ENCODE measurements at regions not wholly inside any gene's neighbourhood (a gene's known extent, or its start where the extent isn't known, plus 50 kb on each side); places are given as distances from the start of the nearest gene placed in this dataset.

- ATAC-seq (no peak), DNase-seq (no peak)
- intact Hi-C loops (cut with DNase I, micrococcal nuclease) = no loop called here
- Histone ChIP-seq H3K4me1 (ENCODE audit: low read depth) (no peaks in the 10 kb centered on the region), H3K36me3 (ENCODE audit: low read depth) (no peaks in the 10 kb centered on the region), H3K9me3 (no peaks in the 10 kb centered on the region), H3K4me3 (no peak overlapping the region)
- TF ChIP-seq, protein P1, sequence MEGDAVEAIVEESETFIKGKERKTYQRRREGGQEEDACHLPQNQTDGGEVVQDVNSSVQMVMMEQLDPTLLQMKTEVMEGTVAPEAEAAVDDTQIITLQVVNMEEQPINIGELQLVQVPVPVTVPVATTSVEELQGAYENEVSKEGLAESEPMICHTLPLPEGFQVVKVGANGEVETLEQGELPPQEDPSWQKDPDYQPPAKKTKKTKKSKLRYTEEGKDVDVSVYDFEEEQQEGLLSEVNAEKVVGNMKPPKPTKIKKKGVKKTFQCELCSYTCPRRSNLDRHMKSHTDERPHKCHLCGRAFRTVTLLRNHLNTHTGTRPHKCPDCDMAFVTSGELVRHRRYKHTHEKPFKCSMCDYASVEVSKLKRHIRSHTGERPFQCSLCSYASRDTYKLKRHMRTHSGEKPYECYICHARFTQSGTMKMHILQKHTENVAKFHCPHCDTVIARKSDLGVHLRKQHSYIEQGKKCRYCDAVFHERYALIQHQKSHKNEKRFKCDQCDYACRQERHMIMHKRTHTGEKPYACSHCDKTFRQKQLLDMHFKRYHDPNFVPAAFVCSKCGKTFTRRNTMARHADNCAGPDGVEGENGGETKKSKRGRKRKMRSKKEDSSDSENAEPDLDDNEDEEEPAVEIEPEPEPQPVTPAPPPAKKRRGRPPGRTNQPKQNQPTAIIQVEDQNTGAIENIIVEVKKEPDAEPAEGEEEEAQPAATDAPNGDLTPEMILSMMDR (IDR thresholded peaks at IDR 0.05) = no peak
These were observed 383.1 kb downstream of the GALR1 start for GRCh38 chr18:77632758-77633157.

GRCh38 chr18:77634494-77634893 lies 384.8 kb downstream of the GALR1 start:
- Histone ChIP-seq H3K4me1 (ENCODE audit: low read depth) (no peaks in the 10 kb centered on the region), H3K4me3 (no peak overlapping the region), H3K9me3 (no peaks in the 10 kb centered on the region), H3K36me3 (ENCODE audit: low read depth) (no peaks in the 10 kb centered on the region)
- intact Hi-C loops (cut with DNase I, micrococcal nuclease) = no loop called here
- ATAC-seq (no peak), DNase-seq (no peak)
- TF ChIP-seq, protein P1 (IDR thresholded peaks at IDR 0.05) = no peak

- H3K4me1 ChIP-seq (ENCODE audit: low read depth) = no peaks in the 10 kb centered on the region
- TF ChIP-seq, protein P1 (IDR thresholded peaks at IDR 0.05) = no peak
- no peaks in the 10 kb centered on the region for H3K36me3 ChIP-seq (ENCODE audit: low read depth)
- no peak overlapping the region for H3K4me3 ChIP-seq
- DNase-seq (peak in 1 of 3 donors; percentile 5), ATAC-seq (no peak)
- no peaks in the 10 kb centered on the region for H3K9me3 ChIP-seq
- intact Hi-C loops (cut with DNase I, micrococcal nuclease) = no loop called here
These were observed 385.8 kb downstream of the GALR1 start for GRCh38 chr18:77635451-77635850.

- no peaks in the 10 kb centered on the region for H3K4me1 ChIP-seq (ENCODE audit: low read depth)
- intact Hi-C loops (cut with DNase I, micrococcal nuclease) = no loop called here
- H3K9me3 ChIP-seq = no peaks in the 10 kb centered on the region
- TF ChIP-seq, protein P1 (IDR thresholded peaks at IDR 0.05) = no peak
- no peaks in the 10 kb centered on the region for H3K36me3 ChIP-seq (ENCODE audit: low read depth)
- H3K4me3 ChIP-seq = no peak overlapping the region
- DNase-seq (no peak), ATAC-seq (no peak)
These were observed 386.2 kb downstream of the GALR1 start for GRCh38 chr18:77635858-77636257.

DNA sequence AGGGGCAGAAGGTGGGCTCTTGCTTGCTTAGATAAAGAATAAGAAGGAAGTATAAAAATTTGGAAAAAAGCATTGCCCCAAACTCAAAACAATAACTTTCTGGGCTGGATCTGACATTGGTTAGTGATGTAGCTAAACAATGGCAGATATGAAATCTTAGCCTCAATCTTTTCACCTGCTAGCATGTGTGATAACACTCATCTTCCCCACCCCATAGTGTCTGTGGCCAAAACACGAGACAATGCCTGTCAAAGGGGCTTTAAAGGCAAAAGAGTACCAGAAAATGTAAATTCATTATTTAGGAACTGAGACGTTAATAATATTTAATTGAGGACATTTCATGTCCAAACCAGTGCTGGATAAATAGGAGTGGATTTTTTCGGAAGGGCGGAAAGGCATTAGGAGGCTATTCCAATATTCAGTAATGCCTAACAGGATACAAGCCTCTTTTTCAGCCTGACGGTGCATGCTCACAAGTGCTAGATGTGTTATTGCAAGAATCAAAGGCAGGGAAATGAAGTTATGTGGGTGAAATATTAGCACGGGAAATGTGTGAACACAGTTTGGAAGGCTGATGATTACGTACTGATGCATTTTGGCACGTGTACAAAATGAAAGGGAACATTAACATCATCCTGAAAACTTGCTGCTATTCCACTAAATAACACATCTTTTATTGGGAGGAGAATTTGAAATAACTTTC lies 395.7 kb downstream of the GALR1 start:
- Histone ChIP-seq H3K4me3 (no peak overlapping the region), H3K9me3 (no peaks in the 10 kb centered on the region), H3K36me3 (ENCODE audit: low read depth) (no peaks in the 10 kb centered on the region), H3K4me1 (ENCODE audit: low read depth) (no peaks in the 10 kb centered on the region)
- intact Hi-C loops (cut with DNase I, micrococcal nuclease) = no loop called here
- TF ChIP-seq, protein P1 (IDR thresholded peaks at IDR 0.05) = no peak
- no peak for ATAC-seq
- no peak for DNase-seq

DNA sequence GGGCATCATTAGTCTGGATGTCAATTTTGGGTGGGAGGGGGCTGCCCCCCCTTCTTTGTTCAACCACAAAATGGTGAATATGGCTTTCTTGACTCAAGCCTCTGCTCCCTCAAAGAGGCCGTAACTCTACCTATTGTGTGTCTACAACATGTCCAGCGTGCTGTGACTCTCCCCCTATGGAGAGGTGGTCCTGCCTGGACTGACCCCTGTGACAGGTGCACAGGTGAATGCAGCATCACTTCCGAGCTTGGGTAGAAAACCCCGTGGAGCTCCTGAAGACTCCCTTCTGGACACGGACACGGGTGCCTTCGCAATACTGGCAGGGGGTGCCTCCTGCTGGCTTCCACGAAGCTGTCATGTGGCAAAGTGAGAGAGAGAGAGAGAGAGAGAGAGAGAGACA lies 397.8 kb downstream of the GALR1 start:
- no peak for ATAC-seq
- H3K4me1 ChIP-seq (ENCODE audit: low read depth) = peaks cover 3% of the 10 kb centered on the region
- no peaks in the 10 kb centered on the region for H3K36me3 ChIP-seq (ENCODE audit: low read depth)
- no peaks in the 10 kb centered on the region for H3K9me3 ChIP-seq
- no peak overlapping the region for H3K4me3 ChIP-seq
- no peak for DNase-seq
- TF ChIP-seq, protein P1 (IDR thresholded peaks at IDR 0.05) = no peak
- intact Hi-C loops (cut with DNase I, micrococcal nuclease) = no loop called here
